ENCODE measurements at regions not wholly inside any gene's neighbourhood (a gene's known extent, or its start where the extent isn't known, plus 50 kb on each side); places are given as distances from the start of the nearest gene placed in this dataset.

- no peaks in the 10 kb centered on the region for H3K36me3 ChIP-seq (ENCODE audit: insufficient read depth, low read depth, low read length)
- no peak overlapping the region for H3K9ac ChIP-seq (ENCODE audit: low read depth, low read length)
- no peak overlapping the region for H3K27ac ChIP-seq (ENCODE audit: low read length)
- no peaks in the 10 kb centered on the region for H3K27me3 ChIP-seq (ENCODE audit: insufficient read depth, low read length)
- no peaks in the 10 kb centered on the region for H3K9me3 ChIP-seq (ENCODE audit: insufficient read depth, low read depth, low read length)
- no peaks in the 10 kb centered on the region for H3K4me1 ChIP-seq (ENCODE audit: insufficient read depth, low read length)
- no peak overlapping the region for H3K4me3 ChIP-seq (ENCODE audit: low read length)
These were observed 526.6 kb upstream of the SLIT2 start for GRCh38 chr4:19725130-19725529.

- Histone ChIP-seq H3K4me1 (ENCODE audit: insufficient read depth, low read length) (no peaks in the 10 kb centered on the region), H3K36me3 (ENCODE audit: insufficient read depth, low read depth, low read length) (no peaks in the 10 kb centered on the region), H3K9me3 (ENCODE audit: insufficient read depth, low read depth, low read length) (no peaks in the 10 kb centered on the region), H3K27ac (ENCODE audit: low read length) (no peak overlapping the region), H3K9ac (ENCODE audit: low read depth, low read length) (no peak overlapping the region), H3K4me3 (ENCODE audit: low read length) (no peak overlapping the region), H3K27me3 (ENCODE audit: insufficient read depth, low read length) (no peaks in the 10 kb centered on the region)
These were observed 529.3 kb upstream of the SLIT2 start for GRCh38 chr4:19722404-19722803.

- H3K9me3 ChIP-seq (ENCODE audit: insufficient read depth, low read depth, low read length) = no peaks in the 10 kb centered on the region
These were observed 530.1 kb upstream of the SLIT2 start for GRCh38 chr4:19721587-19721986.

GRCh38 chr4:19720610-19721009 lies 531.1 kb upstream of the SLIT2 start:
- Histone ChIP-seq H3K9me3 (ENCODE audit: insufficient read depth, low read depth, low read length) (no peaks in the 10 kb centered on the region), H3K27me3 (ENCODE audit: insufficient read depth, low read length) (no peaks in the 10 kb centered on the region), H3K4me1 (ENCODE audit: insufficient read depth, low read length) (no peaks in the 10 kb centered on the region), H3K9ac (ENCODE audit: low read depth, low read length) (no peak overlapping the region), H3K36me3 (ENCODE audit: insufficient read depth, low read depth, low read length) (no peaks in the 10 kb centered on the region), H3K27ac (ENCODE audit: low read length) (no peak overlapping the region), H3K4me3 (ENCODE audit: low read length) (no peak overlapping the region)

More at GRCh38 chr4:19721587-19721986, 530.1 kb upstream of the SLIT2 start:
- Histone ChIP-seq H3K36me3 (ENCODE audit: insufficient read depth, low read depth, low read length) (no peaks in the 10 kb centered on the region), H3K9ac (ENCODE audit: low read depth, low read length) (no peak overlapping the region), H3K27me3 (ENCODE audit: insufficient read depth, low read length) (no peaks in the 10 kb centered on the region), H3K4me3 (ENCODE audit: low read length) (no peak overlapping the region), H3K27ac (ENCODE audit: low read length) (no peak overlapping the region), H3K4me1 (ENCODE audit: insufficient read depth, low read length) (no peaks in the 10 kb centered on the region)

GRCh38 chr4:19720190-19720589 lies 531.5 kb upstream of the SLIT2 start:
- no peaks in the 10 kb centered on the region for H3K36me3 ChIP-seq (ENCODE audit: insufficient read depth, low read depth, low read length)

GRCh38 chr4:19711871-19712270 lies 539.8 kb upstream of the SLIT2 start:
- Histone ChIP-seq H3K9ac (ENCODE audit: low read depth, low read length) (no peak overlapping the region), H3K9me3 (ENCODE audit: insufficient read depth, low read depth, low read length) (no peaks in the 10 kb centered on the region), H3K36me3 (ENCODE audit: insufficient read depth, low read depth, low read length) (no peaks in the 10 kb centered on the region), H3K4me3 (ENCODE audit: low read length) (no peak overlapping the region), H3K4me1 (ENCODE audit: insufficient read depth, low read length) (no peaks in the 10 kb centered on the region; the same call in 1 of the 2 replicates), H3K27ac (ENCODE audit: low read length) (no peak overlapping the region), H3K27me3 (ENCODE audit: insufficient read depth, low read length) (no peaks in the 10 kb centered on the region)

More at GRCh38 chr4:19720190-19720589, 531.5 kb upstream of the SLIT2 start:
- no peak overlapping the region for H3K4me3 ChIP-seq (ENCODE audit: low read length)
- H3K27ac ChIP-seq (ENCODE audit: low read length) = no peak overlapping the region
- H3K9me3 ChIP-seq (ENCODE audit: insufficient read depth, low read depth, low read length) = no peaks in the 10 kb centered on the region
- H3K27me3 ChIP-seq (ENCODE audit: insufficient read depth, low read length) = no peaks in the 10 kb centered on the region
- no peak overlapping the region for H3K9ac ChIP-seq (ENCODE audit: low read depth, low read length)
- no peaks in the 10 kb centered on the region for H3K4me1 ChIP-seq (ENCODE audit: insufficient read depth, low read length)

GRCh38 chr4:19707876-19708275 lies 543.8 kb upstream of the SLIT2 start:
- Histone ChIP-seq H3K27ac (ENCODE audit: low read length) (no peak overlapping the region), H3K36me3 (ENCODE audit: insufficient read depth, low read depth, low read length) (no peaks in the 10 kb centered on the region), H3K4me3 (ENCODE audit: low read length) (no peak overlapping the region), H3K27me3 (ENCODE audit: insufficient read depth, low read length) (no peaks in the 10 kb centered on the region), H3K9ac (ENCODE audit: low read depth, low read length) (no peak overlapping the region), H3K9me3 (ENCODE audit: insufficient read depth, low read depth, low read length) (no peaks in the 10 kb centered on the region), H3K4me1 (ENCODE audit: insufficient read depth, low read length) (no peaks in the 10 kb centered on the region; the same call in 1 of the 2 replicates)

GRCh38 chr4:19703391-19703790 lies 548.3 kb upstream of the SLIT2 start:
- no peaks in the 10 kb centered on the region for H3K4me1 ChIP-seq (ENCODE audit: insufficient read depth, low read length)
- no peaks in the 10 kb centered on the region for H3K9me3 ChIP-seq (ENCODE audit: insufficient read depth, low read depth, low read length)
- no peak overlapping the region for H3K9ac ChIP-seq (ENCODE audit: low read depth, low read length)
- H3K27ac ChIP-seq (ENCODE audit: low read length) = no peak overlapping the region
- H3K27me3 ChIP-seq (ENCODE audit: insufficient read depth, low read length) = no peaks in the 10 kb centered on the region
- no peaks in the 10 kb centered on the region for H3K36me3 ChIP-seq (ENCODE audit: insufficient read depth, low read depth, low read length)
- no peak overlapping the region for H3K4me3 ChIP-seq (ENCODE audit: low read length)

- H3K36me3 ChIP-seq (ENCODE audit: insufficient read depth, low read depth, low read length) = no peaks in the 10 kb centered on the region
- H3K4me3 ChIP-seq (ENCODE audit: low read length) = no peak overlapping the region
- H3K27me3 ChIP-seq (ENCODE audit: insufficient read depth, low read length) = no peaks in the 10 kb centered on the region
- peaks cover 3% of the 10 kb centered on the region; the same call in 1 of the 2 replicates for H3K9me3 ChIP-seq (ENCODE audit: insufficient read depth, low read depth, low read length)
- no peak overlapping the region for H3K27ac ChIP-seq (ENCODE audit: low read length)
- no peak overlapping the region for H3K9ac ChIP-seq (ENCODE audit: low read depth, low read length)
- no peaks in the 10 kb centered on the region for H3K4me1 ChIP-seq (ENCODE audit: insufficient read depth, low read length)
These were observed 550.7 kb upstream of the SLIT2 start for GRCh38 chr4:19700992-19701391.

- peaks cover 4% of the 10 kb centered on the region; the same call in 1 of the 2 replicates for H3K4me1 ChIP-seq (ENCODE audit: insufficient read depth, low read length)
- H3K27ac ChIP-seq (ENCODE audit: low read length) = no peak overlapping the region
- H3K36me3 ChIP-seq (ENCODE audit: insufficient read depth, low read depth, low read length) = no peaks in the 10 kb centered on the region
- H3K27me3 ChIP-seq (ENCODE audit: insufficient read depth, low read length) = no peaks in the 10 kb centered on the region
- H3K9me3 ChIP-seq (ENCODE audit: insufficient read depth, low read depth, low read length) = peaks cover 3% of the 10 kb centered on the region; the same call in 1 of the 2 replicates
- no peak overlapping the region for H3K4me3 ChIP-seq (ENCODE audit: low read length)
- no peak overlapping the region for H3K9ac ChIP-seq (ENCODE audit: low read depth, low read length)
These were observed 552.7 kb upstream of the SLIT2 start for GRCh38 chr4:19698961-19699360.

GRCh38 chr4:19694812-19695211 lies 556.9 kb upstream of the SLIT2 start:
- no peaks in the 10 kb centered on the region for H3K27me3 ChIP-seq (ENCODE audit: insufficient read depth, low read length)
- peaks cover 3% of the 10 kb centered on the region; the same call in 1 of the 2 replicates for H3K9me3 ChIP-seq (ENCODE audit: insufficient read depth, low read depth, low read length)
- no peak overlapping the region for H3K4me3 ChIP-seq (ENCODE audit: low read length)
- H3K9ac ChIP-seq (ENCODE audit: low read depth, low read length) = no peak overlapping the region
- H3K36me3 ChIP-seq (ENCODE audit: insufficient read depth, low read depth, low read length) = no peaks in the 10 kb centered on the region
- H3K4me1 ChIP-seq (ENCODE audit: insufficient read depth, low read length) = peaks cover 4% of the 10 kb centered on the region; the same call in 1 of the 2 replicates
- H3K27ac ChIP-seq (ENCODE audit: low read length) = no peak overlapping the region

GRCh38 chr4:19693936-19694570 lies 557.7 kb upstream of the SLIT2 start:
- no peak overlapping the region for H3K9ac ChIP-seq (ENCODE audit: low read depth, low read length)
- no peaks in the 10 kb centered on the region for H3K27me3 ChIP-seq (ENCODE audit: insufficient read depth, low read length)
- peaks cover 3% of the 10 kb centered on the region; the same call in 1 of the 2 replicates for H3K9me3 ChIP-seq (ENCODE audit: insufficient read depth, low read depth, low read length)
- H3K4me1 ChIP-seq (ENCODE audit: insufficient read depth, low read length) = peaks cover 4% of the 10 kb centered on the region; the same call in 1 of the 2 replicates
- no peaks in the 10 kb centered on the region for H3K36me3 ChIP-seq (ENCODE audit: insufficient read depth, low read depth, low read length)
- H3K4me3 ChIP-seq (ENCODE audit: low read length) = no peak overlapping the region
- no peak overlapping the region for H3K27ac ChIP-seq (ENCODE audit: low read length)
